ENCODE measurements at regions not wholly inside any gene's neighbourhood (a gene's known extent, or its start where the extent isn't known, plus 50 kb on each side); places are given as distances from the start of the nearest gene placed in this dataset.

DNA sequence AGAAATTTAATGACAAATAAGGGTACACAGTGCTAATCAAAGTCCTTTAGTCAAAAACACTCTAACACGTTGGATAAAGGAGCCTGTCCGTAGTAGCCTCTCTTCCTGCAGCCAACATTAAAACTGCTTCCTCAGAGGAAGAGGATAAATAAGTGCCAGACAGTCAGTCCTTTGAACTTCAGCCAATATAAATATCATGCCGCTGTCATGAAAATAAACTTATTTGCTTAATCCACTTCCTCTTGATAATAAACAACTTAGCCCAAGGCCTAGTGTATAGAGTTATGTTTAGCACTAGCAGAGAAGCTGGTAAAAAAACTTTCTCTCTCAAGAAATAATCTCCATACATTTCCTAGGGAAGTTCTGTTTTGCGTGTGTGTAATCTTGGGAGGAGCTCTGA, 196.7 kb downstream of the HS3ST1 start:
- TF ChIP-seq SREBF1 (IDR thresholded peaks at IDR 0.05; ENCODE audit: borderline replicate concordance, low read depth, low read length) (no peak), SP2 (IDR thresholded peaks at IDR 0.05; ENCODE audit: extremely low read depth, low read depth, low read length, poor library complexity, severe bottlenecking) (no peak), RFX5 (IDR thresholded peaks at IDR 0.05; ENCODE audit: low read depth, low read length) (no peak), MEIS2 (IDR thresholded peaks at IDR 0.05; ENCODE audit: partially characterized antibody) (no peak)
